Neural progenitor cell (in vitro differentiated cells): ENCODE measurements at regions not wholly inside any gene's neighbourhood (a gene's known extent, or its start where the extent isn't known, plus 50 kb on each side); places are given as distances from the start of the nearest gene placed in this dataset.
"Not testable (repeated sequence)": the region's sequence is repeated elsewhere in the genome, so short reads cannot be mapped to it uniquely, and the experiment has no call there.

Experiments used
- DNase-seq: peaks from one replicate; pipeline ENCODE4 v3.0.0-alpha.2; 2016; ENCODE audit warnings: low spot score
- H2AFZ ChIP-seq: fragments of 200-600 bp; sonication (generic); replicated peaks from 2 replicates; pipeline ENCODE4 v1.6.1; 2016; ENCODE audit warnings: antibody characterized with exemption
- H3F3A ChIP-seq: fragments of 200-600 bp; sonication (generic); 2 replicates; pipeline ENCODE4 v1.6.1; 2016; ENCODE audit warnings: antibody characterized with exemption, low read depth
- H3K27ac ChIP-seq: fragments of 200-600 bp; sonication (generic); 2 replicates; pipeline ENCODE4 v1.5.1; 2016; ENCODE audit warnings: mild to moderate bottlenecking
- H3K27me3 ChIP-seq: fragments of 200-600 bp; sonication (generic); 2 replicates; pipeline ENCODE4 v1.6.1; 2016; ENCODE audit warnings: mild to moderate bottlenecking, moderate library complexity
- H3K36me3 ChIP-seq: fragments of 200-600 bp; sonication (generic); 2 replicates; pipeline ENCODE4 v1.5.1; 2016
- H3K4me1 ChIP-seq: fragments of 200-600 bp; sonication (generic); 2 replicates; pipeline ENCODE4 v1.6.1; 2016; ENCODE audit warnings: mixed run types
- H3K4me2 ChIP-seq: fragments of 200-600 bp; sonication (generic); 2 replicates; pipeline ENCODE4 v1.6.1; 2016
- H3K4me3 ChIP-seq: fragments of 200-600 bp; sonication (generic); 2 replicates; pipeline ENCODE4 v1.5.1; 2016
- H3K79me2 ChIP-seq: fragments of 200-600 bp; sonication (generic); 2 replicates; pipeline ENCODE4 v1.6.1; 2016; ENCODE audit warnings: low read depth
- H3K9ac ChIP-seq: fragments of 200-600 bp; sonication (generic); 2 replicates; pipeline ENCODE4 v1.6.1; 2016
- H3K9me3 ChIP-seq: fragments of 200-600 bp; sonication (generic); 2 replicates; pipeline ENCODE4 v1.5.1; 2016; ENCODE audit warnings: low read depth
- H4K20me1 ChIP-seq: fragments of 200-600 bp; sonication (generic); 2 replicates; pipeline ENCODE4 v1.6.1; 2016; ENCODE audit warnings: low read depth
- H3K27ac Mint-ChIP-seq: 3 replicates; pipeline ENCODE4 v1.8.0; 2021; ENCODE audit warnings: mixed read lengths
- H3K27me3 Mint-ChIP-seq: 2 replicates; pipeline ENCODE4 v1.8.0; 2022; ENCODE audit warnings: low read depth, mild to moderate bottlenecking, inconsistent platforms, moderate library complexity, mixed read lengths; ENCODE audit not compliant: insufficient read depth
- H3K36me3 Mint-ChIP-seq: 3 replicates; pipeline ENCODE4 v1.8.0; 2021; ENCODE audit warnings: mixed read lengths
- H3K4me1 Mint-ChIP-seq: 3 replicates; pipeline ENCODE4 v1.8.0; 2021; ENCODE audit warnings: mixed read lengths
- H3K4me3 Mint-ChIP-seq: 3 replicates; pipeline ENCODE4 v1.8.0; 2021; ENCODE audit warnings: mild to moderate bottlenecking, moderate library complexity, mixed read lengths
- H3K9me3 Mint-ChIP-seq: 3 replicates; pipeline ENCODE4 v1.8.0; 2020; ENCODE audit warnings: mixed read lengths
- CTCF ChIP-seq: fragments of 200-600 bp; sonication (generic); IDR thresholded peaks from 2 replicates; pipeline ENCODE4 v1.5.1; 2017; ENCODE audit warnings: antibody characterized with exemption, mild to moderate bottlenecking
- EZH2 ChIP-seq: fragments of 200-600 bp; sonication (generic); IDR thresholded peaks from 2 replicates; pipeline ENCODE4 v1.6.1; 2017; ENCODE audit warnings: antibody characterized with exemption, mild to moderate bottlenecking, moderate library complexity
- EZH2phosphoT487 ChIP-seq: fragments of 200-600 bp; sonication (generic); IDR thresholded peaks from 2 replicates; pipeline ENCODE4 v1.6.1; 2017; ENCODE audit warnings: antibody characterized with exemption

GRCh38 chr17:26731005-26731921 is 562.7 kb upstream of the WSB1 start:
- H3K4me3 Mint-ChIP-seq = no peak overlapping the region
- H3K79me2 ChIP-seq = no peaks in the 10 kb centered on the region
- H3K27ac Mint-ChIP-seq = no peak overlapping the region
- H3K27me3 ChIP-seq = no peaks in the 10 kb centered on the region
- no peaks in the 10 kb centered on the region for H3K9me3 ChIP-seq
- peaks cover 2% of the 10 kb centered on the region for H3K36me3 Mint-ChIP-seq
- no peaks in the 10 kb centered on the region for H3K4me1 Mint-ChIP-seq
- H3K36me3 ChIP-seq = no peaks in the 10 kb centered on the region
- no peaks in the 10 kb centered on the region for H4K20me1 ChIP-seq
- no peak overlapping the region for H2AFZ ChIP-seq
- H3F3A ChIP-seq = no peaks in the 10 kb centered on the region
- TF ChIP-seq CTCF (no peak), EZH2 (no peak), EZH2phosphoT487 (no peak)
- no peak overlapping the region for H3K4me3 ChIP-seq
- no peaks in the 10 kb centered on the region for H3K27me3 Mint-ChIP-seq
- DNase-seq = no peak
- H3K9me3 Mint-ChIP-seq = peaks cover 34% of the 10 kb centered on the region
- no peaks in the 10 kb centered on the region for H3K4me1 ChIP-seq
- H3K27ac ChIP-seq = no peak overlapping the region
- H3K4me2 ChIP-seq = no peak overlapping the region
- no peak overlapping the region for H3K9ac ChIP-seq

- not testable (repeated sequence) for H3K27ac ChIP-seq, H3K36me3 Mint-ChIP-seq, H2AFZ ChIP-seq, H3F3A ChIP-seq, H3K4me1 ChIP-seq, H4K20me1 ChIP-seq, H3K4me3 Mint-ChIP-seq, H3K27me3 Mint-ChIP-seq, H3K9ac ChIP-seq, H3K36me3 ChIP-seq, H3K9me3 ChIP-seq, H3K27me3 ChIP-seq, H3K4me1 Mint-ChIP-seq, H3K79me2 ChIP-seq, H3K4me2 ChIP-seq, H3K4me3 ChIP-seq, DNase-seq, H3K27ac Mint-ChIP-seq
- peaks cover 40% of the 10 kb centered on the region for H3K9me3 Mint-ChIP-seq
These were observed 562.0 kb upstream of the WSB1 start for GRCh38 chr17:26731926-26732325.

GRCh38 chr17:26734775-26735174 is 559.1 kb upstream of the WSB1 start:
- not testable (repeated sequence) for H4K20me1 ChIP-seq, H3K79me2 ChIP-seq, H3K4me1 Mint-ChIP-seq, H3K9me3 ChIP-seq, H3K4me1 ChIP-seq, H3K27me3 Mint-ChIP-seq, H2AFZ ChIP-seq, DNase-seq, H3K4me3 ChIP-seq, H3K27me3 ChIP-seq, H3F3A ChIP-seq, H3K9ac ChIP-seq, H3K36me3 Mint-ChIP-seq, H3K4me3 Mint-ChIP-seq, H3K36me3 ChIP-seq, H3K27ac ChIP-seq, H3K27ac Mint-ChIP-seq, H3K4me2 ChIP-seq
- H3K9me3 Mint-ChIP-seq = peaks cover 55% of the 10 kb centered on the region

GRCh38 chr17:26735977-26736376 is 557.9 kb upstream of the WSB1 start:
- H3K4me3 Mint-ChIP-seq, H3K4me3 ChIP-seq, H3K27me3 ChIP-seq, H2AFZ ChIP-seq, H3F3A ChIP-seq, H3K27me3 Mint-ChIP-seq, DNase-seq, H3K4me1 Mint-ChIP-seq, H4K20me1 ChIP-seq, H3K27ac Mint-ChIP-seq, H3K36me3 ChIP-seq, H3K9ac ChIP-seq, H3K4me2 ChIP-seq, H3K36me3 Mint-ChIP-seq, H3K27ac ChIP-seq, H3K4me1 ChIP-seq, H3K9me3 ChIP-seq, H3K79me2 ChIP-seq: not testable (repeated sequence)
- H3K9me3 Mint-ChIP-seq = peaks cover 51% of the 10 kb centered on the region
